Tibial artery (tissue), 4 donors: ENCODE measurements at regions not wholly inside any gene's neighbourhood (a gene's known extent, or its start where the extent isn't known, plus 50 kb on each side); places are given as distances from the start of the nearest gene placed in this dataset.

ENCODE experiments used
- DNase-seq, 2 donors: peaks; one replicate each; pipeline ENCODE4 v3.0.0-alpha.2; 2019
- H3K27ac ChIP-seq, 2 donors: fragments of 200-600 bp; sonication (generic) in 1 of 2; 1 replicate in 1 of 2; 2 replicates in 1 of 2; pipeline ENCODE4 v1.5.1; 2018 to 2019; ENCODE audit warnings: mild to moderate bottlenecking in 1 of 2
- H3K27me3 ChIP-seq, 2 donors: fragments of 200-600 bp; sonication (generic) in 1 of 2; one replicate each; pipeline versions ENCODE4 v1.5.1 to v1.6.0; 2016 to 2019
- H3K36me3 ChIP-seq, 3 donors: fragments of 200-600 bp; sonication (generic) in 2 of 3; one replicate each; pipeline ENCODE4 v1.5.1; 2016 to 2019; ENCODE audit warnings: mild to moderate bottlenecking in 2 of 3
- H3K4me1 ChIP-seq, 4 donors: fragments of 200-600 bp; sonication (generic) in 2 of 4; 1 replicate in 3 of 4; 2 replicates in 1 of 4; pipeline ENCODE4 v1.5.1; 2016 to 2019
- H3K4me3 ChIP-seq, 2 donors: fragments of 200-600 bp; sonication (generic) in 1 of 2; 1 replicate in 1 of 2; 2 replicates in 1 of 2; pipeline ENCODE4 v1.5.1; 2018 to 2019; ENCODE audit warnings: mild to moderate bottlenecking in 2 of 2
- H3K9me3 ChIP-seq, 3 donors: fragments of 200-600 bp; sonication (generic) in 1 of 3; one replicate each; pipeline ENCODE4 v1.5.1; 2016 to 2019
- intact Hi-C: fragments of 100-400 bp; cut with DNase I; formaldehyde crosslinking; loops from one replicate; pipeline ENCODE4 v1.15.0; 2023; ENCODE audit warnings: low total_unique reads
- TF ChIP-seq, protein P1 (sequence below), 2 experiments: fragments of 200-600 bp in 1 of 2; fragments of 450-650 bp in 1 of 2; IDR thresholded peaks; one replicate each; pipeline ENCODE4 v1.5.1; 2017 to 2019; ENCODE audit warnings: antibody characterized with exemption in 2 of 2, mild to moderate bottlenecking in 1 of 2, moderate library complexity in 1 of 2

- DNase-seq = no peak
- TF ChIP-seq, protein P1, sequence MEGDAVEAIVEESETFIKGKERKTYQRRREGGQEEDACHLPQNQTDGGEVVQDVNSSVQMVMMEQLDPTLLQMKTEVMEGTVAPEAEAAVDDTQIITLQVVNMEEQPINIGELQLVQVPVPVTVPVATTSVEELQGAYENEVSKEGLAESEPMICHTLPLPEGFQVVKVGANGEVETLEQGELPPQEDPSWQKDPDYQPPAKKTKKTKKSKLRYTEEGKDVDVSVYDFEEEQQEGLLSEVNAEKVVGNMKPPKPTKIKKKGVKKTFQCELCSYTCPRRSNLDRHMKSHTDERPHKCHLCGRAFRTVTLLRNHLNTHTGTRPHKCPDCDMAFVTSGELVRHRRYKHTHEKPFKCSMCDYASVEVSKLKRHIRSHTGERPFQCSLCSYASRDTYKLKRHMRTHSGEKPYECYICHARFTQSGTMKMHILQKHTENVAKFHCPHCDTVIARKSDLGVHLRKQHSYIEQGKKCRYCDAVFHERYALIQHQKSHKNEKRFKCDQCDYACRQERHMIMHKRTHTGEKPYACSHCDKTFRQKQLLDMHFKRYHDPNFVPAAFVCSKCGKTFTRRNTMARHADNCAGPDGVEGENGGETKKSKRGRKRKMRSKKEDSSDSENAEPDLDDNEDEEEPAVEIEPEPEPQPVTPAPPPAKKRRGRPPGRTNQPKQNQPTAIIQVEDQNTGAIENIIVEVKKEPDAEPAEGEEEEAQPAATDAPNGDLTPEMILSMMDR (IDR thresholded peaks at IDR 0.05) = no peak
- Histone ChIP-seq H3K36me3 (no peaks in the 10 kb centered on the region), H3K4me3 (no peak overlapping the region), H3K27me3 (no peaks in the 10 kb centered on the region), H3K27ac (no peak overlapping the region), H3K9me3 (no peaks in the 10 kb centered on the region), H3K4me1 (no peaks in the 10 kb centered on the region)
- intact Hi-C loops = no loop called here
Measured at GRCh38 chr4:85368932-85369331, 106.0 kb upstream of the ARHGAP24 start.

DNA sequence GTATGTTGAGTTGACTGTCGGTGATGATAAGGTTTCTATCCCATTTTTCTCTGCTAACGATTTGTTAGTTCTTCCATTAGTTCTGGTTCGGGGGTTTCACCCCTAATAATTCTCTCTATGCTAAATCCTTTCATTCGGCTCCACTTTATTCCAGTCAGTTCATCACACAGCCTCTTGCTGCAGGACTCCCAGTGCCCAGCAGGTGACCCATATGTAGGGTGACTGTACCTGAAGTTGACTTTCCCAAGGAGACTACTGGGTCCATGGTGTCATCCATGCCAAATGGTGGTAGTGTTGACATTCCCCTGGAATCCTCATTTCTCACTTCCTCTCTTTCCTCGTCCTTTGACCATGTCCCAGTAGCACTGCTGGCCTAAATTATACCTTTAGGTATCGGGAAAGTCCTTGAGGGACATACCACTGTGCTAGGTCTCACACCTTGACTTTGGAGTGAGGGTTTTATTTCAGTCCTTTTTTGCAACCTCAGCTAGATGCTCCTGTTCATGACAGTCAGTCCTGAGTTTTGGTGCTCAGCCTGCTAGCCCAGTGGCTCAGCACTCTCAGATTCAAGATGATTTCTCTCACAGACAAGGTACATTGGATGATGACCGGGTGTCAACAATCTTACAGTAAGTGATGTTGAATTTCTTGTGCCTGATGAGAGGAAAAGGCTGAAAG lies 105.1 kb upstream of the ARHGAP24 start:
- no peak for DNase-seq
- Histone ChIP-seq H3K27ac (no peak overlapping the region), H3K9me3 (no peaks in the 10 kb centered on the region), H3K4me1 (no peaks in the 10 kb centered on the region), H3K36me3 (no peaks in the 10 kb centered on the region), H3K27me3 (no peaks in the 10 kb centered on the region), H3K4me3 (no peak overlapping the region)
- TF ChIP-seq, protein P1 (IDR thresholded peaks at IDR 0.05) = no peak
- intact Hi-C loops = no loop called here

DNA sequence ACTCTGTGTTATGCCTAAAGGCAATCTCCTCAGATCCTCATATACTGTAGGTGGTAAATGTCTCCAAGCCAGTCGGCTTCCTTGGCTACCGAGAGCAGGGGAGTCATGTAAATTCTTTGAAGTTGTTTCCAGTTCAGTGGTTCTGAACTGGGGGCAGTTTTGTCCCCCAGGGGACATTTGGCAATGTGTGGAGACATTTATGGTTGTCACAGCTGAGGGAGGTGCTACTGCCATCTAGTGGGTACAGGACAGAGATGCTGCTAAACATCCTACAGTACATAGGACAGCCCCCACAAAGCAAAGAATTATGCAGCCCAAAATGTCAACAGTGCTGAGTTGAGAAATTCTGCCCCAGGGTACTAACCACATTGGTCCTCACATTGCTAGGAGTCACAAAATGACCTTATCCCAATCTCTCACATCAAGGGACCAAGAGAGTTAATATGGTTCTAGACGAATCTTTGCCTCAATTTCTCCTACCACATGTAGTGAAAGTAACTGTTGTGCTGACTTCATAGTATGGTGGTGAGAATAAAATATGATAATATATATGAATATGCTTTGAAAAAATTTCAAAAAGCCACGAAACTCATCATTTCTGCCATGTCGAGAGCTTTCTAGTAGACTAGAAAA lies 104.4 kb upstream of the ARHGAP24 start:
- Histone ChIP-seq H3K4me3 (no peak overlapping the region), H3K27me3 (no peaks in the 10 kb centered on the region), H3K27ac (no peak overlapping the region), H3K9me3 (no peaks in the 10 kb centered on the region), H3K36me3 (no peaks in the 10 kb centered on the region), H3K4me1 (no peaks in the 10 kb centered on the region)
- intact Hi-C loops = no loop called here
- no peak for DNase-seq
- TF ChIP-seq, protein P1 (IDR thresholded peaks at IDR 0.05) = peak; percentile 14 to 21

GRCh38 chr4:85372966-85373365 lies 102.0 kb upstream of the ARHGAP24 start:
- H3K4me1 ChIP-seq = no peaks in the 10 kb centered on the region
- no peaks in the 10 kb centered on the region for H3K36me3 ChIP-seq
- H3K9me3 ChIP-seq = no peaks in the 10 kb centered on the region
- TF ChIP-seq, protein P1 (IDR thresholded peaks at IDR 0.05) = no peak
- H3K27me3 ChIP-seq = no peaks in the 10 kb centered on the region
- intact Hi-C loops = no loop called here
- no peak overlapping the region for H3K4me3 ChIP-seq
- DNase-seq = no peak
- no peak overlapping the region for H3K27ac ChIP-seq

GRCh38 chr4:85376285-85376684 lies 98.7 kb upstream of the ARHGAP24 start:
- DNase-seq = no peak
- TF ChIP-seq, protein P1 (IDR thresholded peaks at IDR 0.05) = no peak
- H3K27ac ChIP-seq = no peak overlapping the region
- H3K36me3 ChIP-seq = no peaks in the 10 kb centered on the region
- H3K27me3 ChIP-seq = no peaks in the 10 kb centered on the region
- intact Hi-C loops = no loop called here
- no peak overlapping the region for H3K4me3 ChIP-seq
- no peaks in the 10 kb centered on the region for H3K4me1 ChIP-seq
- H3K9me3 ChIP-seq = no peaks in the 10 kb centered on the region
